Ovary (tissue), 3 donors: ENCODE measurements at regions not wholly inside any gene's neighbourhood (a gene's known extent, or its start where the extent isn't known, plus 50 kb on each side); places are given as distances from the start of the nearest gene placed in this dataset.

Experiments
- CTCF ChIP-seq, 3 donors: fragments of 450-650 bp in 2 of 3; fragments of 200-600 bp in 1 of 3; IDR thresholded peaks; one replicate each; pipeline versions ENCODE4 v1.5.1 to v1.8.0; 2016 to 2022; ENCODE audit warnings: antibody characterized with exemption in 3 of 3, mild to moderate bottlenecking in 1 of 3
- POLR2A ChIP-seq: fragments of 450-650 bp; IDR thresholded peaks from one replicate; pipeline ENCODE4 v1.6.1; 2017; ENCODE audit warnings: antibody characterized with exemption, mild to moderate bottlenecking, moderate library complexity
- donor health status: DM: no; HTN: no; CAD: no.

DNA sequence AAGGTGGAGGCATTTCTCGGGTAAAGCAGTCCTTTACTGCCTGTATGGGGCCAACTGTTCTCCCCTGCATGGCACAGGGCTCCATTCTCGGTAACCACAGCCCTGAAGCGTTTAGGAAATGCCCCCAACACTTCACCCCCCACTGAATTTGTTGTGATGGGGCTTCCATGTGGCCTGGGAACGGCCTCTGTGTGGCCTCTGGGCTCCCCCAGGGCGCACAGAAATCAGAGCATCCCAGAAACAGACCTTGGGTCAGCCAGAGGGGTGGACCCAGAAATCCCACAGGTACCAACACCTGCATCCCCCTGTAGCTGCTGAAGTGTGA lies 153.7 kb upstream of the VSTM2B start:
- no peak for TF ChIP-seq CTCF (IDR thresholded peaks at IDR 0.05)
- TF ChIP-seq POLR2A = no peak
